OCI-M1 (cell line): ENCODE measurements at regions not wholly inside any gene's neighbourhood (a gene's known extent, or its start where the extent isn't known, plus 50 kb on each side); places are given as distances from the start of the nearest gene placed in this dataset.

Source experiments
- DNase-seq: peaks from one replicate; lab custom pipeline; 2025; lab: John Stamatoyannopoulos, UW

- no peak for DNase-seq
Observed at GRCh38 chr5:124664287-124664686, 82.2 kb downstream of the ZNF608 start.

GRCh38 chr5:124663101-124663506 lies 83.3 kb downstream of the ZNF608 start:
- DNase-seq, result no peak

GRCh38 chr5:124662181-124662781 lies 84.2 kb downstream of the ZNF608 start:
- no peak for DNase-seq

GRCh38 chr5:124661317-124662141 lies 84.9 kb downstream of the ZNF608 start:
- no peak for DNase-seq

- DNase-seq, result no peak
Observed at GRCh38 chr5:124660229-124661093, 86.0 kb downstream of the ZNF608 start.

- DNase-seq, result no peak
Observed at GRCh38 chr5:124659798-124660197, 86.6 kb downstream of the ZNF608 start.

GRCh38 chr5:124658867-124659557 lies 87.4 kb downstream of the ZNF608 start:
- DNase-seq, result peak; percentile 2

- peak; percentile 20 for DNase-seq
Observed at GRCh38 chr5:124655921-124656511, 90.4 kb downstream of the ZNF608 start.

- DNase-seq, result no peak
Observed at GRCh38 chr5:124655251-124655917, 91.1 kb downstream of the ZNF608 start.

GRCh38 chr5:124654418-124654817 lies 92.0 kb downstream of the ZNF608 start:
- DNase-seq, result no peak

GRCh38 chr5:124653666-124654065 lies 92.8 kb downstream of the ZNF608 start:
- no peak for DNase-seq

- no peak for DNase-seq
Observed at GRCh38 chr5:124652892-124653441, 93.5 kb downstream of the ZNF608 start.

- no peak for DNase-seq
Observed at GRCh38 chr5:124652514-124652819, 94.0 kb downstream of the ZNF608 start.

- DNase-seq, result peak; percentile 69
Observed at GRCh38 chr5:124651663-124652513, 94.6 kb downstream of the ZNF608 start.

- DNase-seq, result no peak
Observed at GRCh38 chr5:124650951-124651662, 95.3 kb downstream of the ZNF608 start.

- DNase-seq, result no peak
Observed at GRCh38 chr5:124650147-124650561, 96.3 kb downstream of the ZNF608 start.

- DNase-seq, result peak; percentile 77
Observed at GRCh38 chr5:124649491-124650146, 96.8 kb downstream of the ZNF608 start.

- DNase-seq, result no peak
Observed at GRCh38 chr5:124648902-124649467, 97.5 kb downstream of the ZNF608 start.
